Bronchial epithelial cell (primary cell): ENCODE measurements at regions not wholly inside any gene's neighbourhood (a gene's known extent, or its start where the extent isn't known, plus 50 kb on each side); places are given as distances from the start of the nearest gene placed in this dataset.

Experiments used
- DNase-seq: peaks from one replicate; pipeline ENCODE4 v3.0.0-alpha.2; 2010; ENCODE audit warnings: low read depth
- FAIRE-seq: peaks from 2 replicates; lab custom pipeline; 2011; peaks lifted over from hg19 to GRCh38; lab: Jason Lieb, UNC
- H3K27me3 ChIP-seq: 2 replicates; pipeline ENCODE4 v1.5.1; 2011; ENCODE audit warnings: low read length; ENCODE audit not compliant: control insufficient read depth, insufficient read depth
- H3K36me3 ChIP-seq: 2 replicates; pipeline ENCODE4 v1.5.1; 2011; ENCODE audit warnings: low read length; ENCODE audit not compliant: control insufficient read depth, insufficient read depth
- H3K4me3 ChIP-seq: 2 replicates; pipeline ENCODE4 v1.5.1; 2011; ENCODE audit warnings: mild to moderate bottlenecking, low read depth, low read length, control low read depth
- TF ChIP-seq, protein P1 (sequence below): IDR thresholded peaks from 2 replicates; pipeline ENCODE4 v1.5.1; 2011; ENCODE audit warnings: mild to moderate bottlenecking, moderate library complexity, low read length, control low read depth, inconsistent platforms; ENCODE audit not compliant: insufficient read depth, severe bottlenecking

GRCh38 chr2:104240984-104241383 is 612.9 kb upstream of the POU3F3 start:
- FAIRE-seq (no peak), DNase-seq (no peak)
- H3K4me3 ChIP-seq = no peak overlapping the region
- H3K36me3 ChIP-seq = no peaks in the 10 kb centered on the region
- TF ChIP-seq, protein P1, sequence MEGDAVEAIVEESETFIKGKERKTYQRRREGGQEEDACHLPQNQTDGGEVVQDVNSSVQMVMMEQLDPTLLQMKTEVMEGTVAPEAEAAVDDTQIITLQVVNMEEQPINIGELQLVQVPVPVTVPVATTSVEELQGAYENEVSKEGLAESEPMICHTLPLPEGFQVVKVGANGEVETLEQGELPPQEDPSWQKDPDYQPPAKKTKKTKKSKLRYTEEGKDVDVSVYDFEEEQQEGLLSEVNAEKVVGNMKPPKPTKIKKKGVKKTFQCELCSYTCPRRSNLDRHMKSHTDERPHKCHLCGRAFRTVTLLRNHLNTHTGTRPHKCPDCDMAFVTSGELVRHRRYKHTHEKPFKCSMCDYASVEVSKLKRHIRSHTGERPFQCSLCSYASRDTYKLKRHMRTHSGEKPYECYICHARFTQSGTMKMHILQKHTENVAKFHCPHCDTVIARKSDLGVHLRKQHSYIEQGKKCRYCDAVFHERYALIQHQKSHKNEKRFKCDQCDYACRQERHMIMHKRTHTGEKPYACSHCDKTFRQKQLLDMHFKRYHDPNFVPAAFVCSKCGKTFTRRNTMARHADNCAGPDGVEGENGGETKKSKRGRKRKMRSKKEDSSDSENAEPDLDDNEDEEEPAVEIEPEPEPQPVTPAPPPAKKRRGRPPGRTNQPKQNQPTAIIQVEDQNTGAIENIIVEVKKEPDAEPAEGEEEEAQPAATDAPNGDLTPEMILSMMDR = no peak
- no peaks in the 10 kb centered on the region for H3K27me3 ChIP-seq

GRCh38 chr2:104249629-104250028 is 604.3 kb upstream of the POU3F3 start:
- DNase-seq (no peak), FAIRE-seq (no peak)
- no peaks in the 10 kb centered on the region for H3K27me3 ChIP-seq
- H3K36me3 ChIP-seq = no peaks in the 10 kb centered on the region
- no peak overlapping the region for H3K4me3 ChIP-seq
- TF ChIP-seq, protein P1 = no peak

GRCh38 chr2:104250635-104251034 is 603.3 kb upstream of the POU3F3 start:
- Histone ChIP-seq H3K27me3 (no peaks in the 10 kb centered on the region), H3K4me3 (no peak overlapping the region), H3K36me3 (no peaks in the 10 kb centered on the region)
- no peak for FAIRE-seq
- DNase-seq = no peak
- TF ChIP-seq, protein P1 = no peak

GRCh38 chr2:104254017-104254416 is 599.9 kb upstream of the POU3F3 start:
- DNase-seq = no peak
- TF ChIP-seq, protein P1 = no peak
- no peaks in the 10 kb centered on the region for H3K36me3 ChIP-seq
- H3K4me3 ChIP-seq = no peak overlapping the region
- H3K27me3 ChIP-seq = no peaks in the 10 kb centered on the region
- FAIRE-seq = no peak

GRCh38 chr2:104262714-104263113 is 591.2 kb upstream of the POU3F3 start:
- TF ChIP-seq, protein P1 = no peak
- Histone ChIP-seq H3K27me3 (no peaks in the 10 kb centered on the region), H3K4me3 (no peak overlapping the region), H3K36me3 (no peaks in the 10 kb centered on the region)
- DNase-seq (no peak), FAIRE-seq (no peak)

DNA sequence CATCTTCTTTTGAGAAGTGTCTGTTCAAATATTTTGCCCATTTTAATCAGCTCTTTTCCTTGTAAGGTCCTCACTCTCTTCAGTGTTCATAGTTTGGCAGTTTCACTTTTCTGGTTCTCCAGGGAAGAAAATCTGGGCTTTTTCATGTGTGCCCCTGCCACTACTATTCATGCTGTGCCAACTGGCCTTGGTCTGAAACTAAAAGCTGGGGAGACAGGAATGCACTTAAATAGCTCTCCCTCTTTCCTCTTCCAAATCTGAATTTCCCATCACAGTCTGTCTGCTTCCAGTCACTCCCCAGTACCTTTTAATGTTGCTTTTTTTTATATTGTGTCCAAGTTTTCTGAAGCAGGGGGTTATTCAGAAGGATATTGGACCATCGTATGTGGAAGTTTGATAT is 574.3 kb upstream of the POU3F3 start:
- TF ChIP-seq, protein P1 = no peak
- no peak overlapping the region for H3K4me3 ChIP-seq
- FAIRE-seq (no peak), DNase-seq (no peak)
- H3K27me3 ChIP-seq = no peaks in the 10 kb centered on the region
- no peaks in the 10 kb centered on the region for H3K36me3 ChIP-seq
